AG04450 (cell line): ENCODE measurements at regions not wholly inside any gene's neighbourhood (a gene's known extent, or its start where the extent isn't known, plus 50 kb on each side); places are given as distances from the start of the nearest gene placed in this dataset.

ENCODE experiments used
- CTCF ChIA-PET: fragments of 300-600, 350-600 bp; formaldehyde crosslinking; extraction: SDS; loops from one replicate; lab custom pipeline; 2022; ENCODE audit warnings: antibody characterized with exemption, inconsistent platforms; lab: Charles Lee
- POLR2A ChIA-PET: fragments of 350-600 bp; formaldehyde crosslinking; extraction: SDS; loops from one replicate; lab custom pipeline; 2021; ENCODE audit warnings: antibody characterized with exemption, inconsistent platforms; lab: Yijun Ruan, JAX
- DNase-seq: peaks from one replicate; pipeline ENCODE4 v3.0.0-alpha.2; 2011; ENCODE audit warnings: low read depth, low spot score
- H3K27ac ChIP-seq: one replicate; pipeline ENCODE4 v1.5.1; 2012; ENCODE audit warnings: low read depth, low read length, control low read depth
- H3K27me3 ChIP-seq: one replicate; pipeline ENCODE4 v1.6.0; 2012; ENCODE audit warnings: low read length; ENCODE audit not compliant: control insufficient read depth, insufficient read depth
- H3K4me3 ChIP-seq: 2 replicates; pipeline ENCODE4 v1.5.1; 2011; ENCODE audit warnings: mild to moderate bottlenecking, low read depth, low read length, control low read depth
- H3K9me3 ChIP-seq: 2 replicates; pipeline ENCODE4 v1.5.1; 2012; ENCODE audit warnings: low read length; ENCODE audit not compliant: control insufficient read depth, insufficient read depth
- TF ChIP-seq, protein P1 (sequence below): IDR thresholded peaks from 2 replicates; pipeline ENCODE4 v1.5.1; 2011; ENCODE audit warnings: low read depth, low read length, control low read depth, inconsistent platforms

DNA sequence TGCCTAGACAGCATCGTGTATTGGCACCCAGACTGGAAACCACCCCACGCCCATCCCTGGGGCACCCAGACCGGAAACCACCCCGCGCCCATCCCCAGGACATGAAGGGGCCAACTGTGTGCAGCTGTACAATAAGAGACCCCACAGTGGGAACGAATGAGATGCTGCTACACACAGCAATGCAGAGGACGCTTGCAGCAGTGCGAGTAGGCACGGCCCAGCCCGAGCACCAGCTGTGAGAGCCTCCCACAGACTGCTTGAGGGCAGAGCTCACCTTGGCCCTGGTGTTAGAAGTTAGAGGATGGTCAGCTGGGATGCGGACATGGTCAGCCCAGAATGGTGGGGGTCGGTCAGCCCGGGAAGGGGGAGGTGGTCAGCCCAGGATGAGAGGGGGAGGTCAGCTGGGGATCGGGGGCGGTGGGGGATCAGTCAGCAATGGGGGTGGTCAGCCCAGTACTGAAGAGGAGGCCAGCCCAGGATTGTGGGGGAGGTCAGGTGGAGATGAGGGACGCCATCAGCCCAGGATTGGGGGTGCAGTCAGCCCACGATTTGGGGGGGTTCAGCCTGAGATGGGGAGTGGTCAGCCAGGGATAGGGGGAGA lies 340.0 kb downstream of the C16orf95 start:
- H3K9me3 ChIP-seq = peaks cover 9% of the 10 kb centered on the region
- peaks cover 2% of the 10 kb centered on the region for H3K27me3 ChIP-seq
- TF ChIP-seq, protein P1, sequence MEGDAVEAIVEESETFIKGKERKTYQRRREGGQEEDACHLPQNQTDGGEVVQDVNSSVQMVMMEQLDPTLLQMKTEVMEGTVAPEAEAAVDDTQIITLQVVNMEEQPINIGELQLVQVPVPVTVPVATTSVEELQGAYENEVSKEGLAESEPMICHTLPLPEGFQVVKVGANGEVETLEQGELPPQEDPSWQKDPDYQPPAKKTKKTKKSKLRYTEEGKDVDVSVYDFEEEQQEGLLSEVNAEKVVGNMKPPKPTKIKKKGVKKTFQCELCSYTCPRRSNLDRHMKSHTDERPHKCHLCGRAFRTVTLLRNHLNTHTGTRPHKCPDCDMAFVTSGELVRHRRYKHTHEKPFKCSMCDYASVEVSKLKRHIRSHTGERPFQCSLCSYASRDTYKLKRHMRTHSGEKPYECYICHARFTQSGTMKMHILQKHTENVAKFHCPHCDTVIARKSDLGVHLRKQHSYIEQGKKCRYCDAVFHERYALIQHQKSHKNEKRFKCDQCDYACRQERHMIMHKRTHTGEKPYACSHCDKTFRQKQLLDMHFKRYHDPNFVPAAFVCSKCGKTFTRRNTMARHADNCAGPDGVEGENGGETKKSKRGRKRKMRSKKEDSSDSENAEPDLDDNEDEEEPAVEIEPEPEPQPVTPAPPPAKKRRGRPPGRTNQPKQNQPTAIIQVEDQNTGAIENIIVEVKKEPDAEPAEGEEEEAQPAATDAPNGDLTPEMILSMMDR = no peak
- CTCF ChIA-PET = interaction anchor here (0.6 kb wide), 1 partner anchor 159 kb away, joined by 9 read pairs; no protein-coding TSS in a partner anchor
- H3K27ac ChIP-seq = no peak overlapping the region
- no peak overlapping the region for H3K4me3 ChIP-seq
- POLR2A ChIA-PET = no interaction called here
- no peak for DNase-seq

DNA sequence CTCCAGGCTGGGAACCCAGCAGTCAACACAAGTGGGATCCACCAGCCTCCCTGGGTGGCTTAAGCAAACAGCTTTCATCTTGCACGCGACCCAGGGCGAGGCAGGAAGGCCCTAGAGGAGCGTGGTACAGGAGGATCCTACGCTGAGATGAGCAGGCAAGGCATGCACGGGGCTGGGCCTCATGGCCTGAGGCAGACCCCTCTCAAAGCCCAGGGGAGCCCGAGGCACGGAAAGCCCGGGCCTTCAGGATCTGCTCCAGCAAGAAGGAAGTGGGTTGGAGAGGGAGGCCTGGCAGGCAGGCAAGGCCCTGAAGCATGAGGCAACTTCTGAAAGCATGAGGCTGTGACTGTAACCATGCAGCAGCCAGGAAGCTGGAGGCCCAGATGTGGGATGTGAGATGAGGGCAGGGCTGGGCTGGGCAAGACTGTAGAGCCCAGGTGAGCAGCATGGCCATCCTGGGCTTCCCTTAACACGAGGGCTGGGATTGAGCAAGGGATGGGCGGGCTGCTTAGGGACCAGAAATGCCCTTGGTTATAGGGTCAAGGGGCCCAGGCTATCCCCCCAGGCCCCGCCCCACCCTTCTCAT lies 338.7 kb downstream of the C16orf95 start:
- peaks cover 2% of the 10 kb centered on the region for H3K27me3 ChIP-seq
- POLR2A ChIA-PET = no interaction called here
- no peak overlapping the region for H3K27ac ChIP-seq
- peaks cover 8% of the 10 kb centered on the region for H3K9me3 ChIP-seq
- no peak overlapping the region for H3K4me3 ChIP-seq
- TF ChIP-seq, protein P1 = no peak
- DNase-seq = no peak
- CTCF ChIA-PET = interaction anchor here (0.5 kb wide), 1 partner anchor 148 kb away, joined by 3 read pairs; no protein-coding TSS in a partner anchor

DNA sequence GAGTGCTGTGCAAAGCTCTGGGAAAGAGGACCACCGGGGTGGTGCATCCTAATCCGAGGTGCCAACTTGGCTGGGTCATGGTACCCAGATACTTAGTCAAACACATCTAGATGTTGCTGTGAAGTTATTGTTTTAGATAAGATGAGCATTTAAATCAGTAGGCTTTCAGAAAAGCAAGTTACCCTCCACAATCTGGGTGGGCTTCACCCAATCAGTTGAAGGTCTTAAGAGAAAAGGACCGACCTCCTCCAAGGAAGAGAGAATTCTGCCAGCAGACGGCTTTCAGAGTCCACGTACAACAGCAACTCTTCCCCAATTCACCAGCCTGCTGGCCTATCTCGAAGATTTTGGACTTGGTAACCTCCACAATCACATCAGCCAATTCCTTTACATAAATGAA lies 338.1 kb downstream of the C16orf95 start:
- POLR2A ChIA-PET = no interaction called here

DNA sequence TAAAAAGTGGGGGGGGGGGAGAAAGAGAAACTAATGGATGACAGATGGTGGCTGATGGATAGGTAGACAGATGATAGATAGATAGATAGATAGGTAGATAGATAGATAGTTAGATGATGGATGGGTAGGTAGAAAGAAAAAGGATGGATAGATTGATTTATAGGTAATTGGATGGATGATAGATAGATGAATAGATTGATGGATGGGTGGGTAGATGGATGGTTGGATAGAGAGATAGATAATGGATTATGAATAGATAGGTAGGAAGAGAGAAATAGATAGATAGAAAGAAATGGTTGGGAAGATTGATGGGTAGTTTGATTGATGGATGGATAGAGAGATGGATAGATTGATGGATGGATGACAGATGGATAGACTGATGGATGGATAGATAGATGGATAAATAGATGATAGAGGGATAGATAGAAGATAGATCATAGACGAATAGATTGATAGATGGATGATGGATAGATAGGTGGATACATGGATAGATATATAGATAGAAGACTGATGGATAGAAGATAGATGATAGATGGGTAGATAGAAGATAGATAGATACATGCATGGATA lies 337.1 kb downstream of the C16orf95 start:
- POLR2A ChIA-PET = no interaction called here
- TF ChIP-seq, protein P1 = no peak
- CTCF ChIA-PET = no interaction called here
- H3K4me3 ChIP-seq = no peak overlapping the region
- peaks cover 2% of the 10 kb centered on the region for H3K27me3 ChIP-seq
- DNase-seq = no peak
- H3K27ac ChIP-seq = no peak overlapping the region
- no peaks in the 10 kb centered on the region; the same call in 1 of the 2 replicates for H3K9me3 ChIP-seq

More for the DNA sequence above, 338.1 kb downstream of the C16orf95 start:
- peaks cover 3% of the 10 kb centered on the region for H3K9me3 ChIP-seq
- H3K4me3 ChIP-seq = no peak overlapping the region
- CTCF ChIA-PET = interaction anchor here (0.5 kb wide), 1 partner anchor 148 kb away, joined by 3 read pairs; no protein-coding TSS in a partner anchor
- peaks cover 2% of the 10 kb centered on the region for H3K27me3 ChIP-seq
- no peak overlapping the region for H3K27ac ChIP-seq
- TF ChIP-seq, protein P1 = no peak
- DNase-seq = no peak

DNA sequence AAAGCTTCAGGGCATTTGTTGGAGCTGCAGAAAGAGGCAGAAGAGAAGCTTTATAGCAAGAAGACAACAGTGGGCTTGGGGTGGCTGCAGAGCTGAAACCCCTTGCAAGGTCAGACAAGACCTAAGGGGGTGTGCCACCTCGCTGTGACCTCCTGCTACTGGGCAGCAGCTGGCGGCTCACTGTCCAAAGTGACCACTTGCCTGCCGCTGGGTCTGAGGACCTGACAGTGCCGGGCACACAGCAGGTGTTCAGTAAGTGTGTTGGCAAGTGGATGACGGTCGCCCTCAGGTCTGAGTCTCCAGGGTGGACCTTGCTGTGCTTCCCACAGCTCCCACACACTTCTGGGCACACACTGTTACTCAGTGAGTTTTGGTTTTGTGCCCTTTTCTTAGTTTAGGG lies 336.5 kb downstream of the C16orf95 start:
- DNase-seq = no peak
- CTCF ChIA-PET = no interaction called here
- H3K27ac ChIP-seq = no peak overlapping the region
- no peak overlapping the region for H3K4me3 ChIP-seq
- H3K27me3 ChIP-seq = peaks cover 2% of the 10 kb centered on the region
- TF ChIP-seq, protein P1 = no peak
- POLR2A ChIA-PET = no interaction called here
- no peaks in the 10 kb centered on the region; the same call in 1 of the 2 replicates for H3K9me3 ChIP-seq
